Activated B cell treated with CpG ODN at 0.5 μM for 24 hours (primary cell): ENCODE measurements at regions not wholly inside any gene's neighbourhood (a gene's known extent, or its start where the extent isn't known, plus 50 kb on each side); places are given as distances from the start of the nearest gene placed in this dataset.

ENCODE experiments used
- ATAC-seq: fragments of 200-7000 bp; cut with Tn5 transposase; one replicate; pipeline ENCODE4 v1.10.0; 2021; ENCODE audit warnings: low read depth, mild to moderate bottlenecking, moderate library complexity
- CTCF ChIA-PET: fragments of 350-600 bp; sonication (Branson Sonifier 250); formaldehyde crosslinking; loops from one replicate; lab custom pipeline; 2021; ENCODE audit warnings: antibody characterized with exemption; lab: Charles Lee
- POLR2A ChIA-PET: fragments of 350-600 bp; sonication (Branson Sonifier 250); formaldehyde crosslinking; loops from one replicate; lab custom pipeline; 2021; ENCODE audit warnings: antibody characterized with exemption; lab: Charles Lee
- DNase-seq: peaks from one replicate; pipeline ENCODE4 v3.0.0; 2022
- H3K27ac Mint-ChIP-seq: one replicate; pipeline ENCODE4 v1.8.0; 2020; ENCODE audit warnings: mixed read lengths
- H3K27me3 Mint-ChIP-seq: one replicate; pipeline ENCODE4 v1.8.0; 2021; ENCODE audit warnings: mixed read lengths
- H3K36me3 Mint-ChIP-seq: one replicate; pipeline ENCODE4 v1.8.0; 2021; ENCODE audit warnings: low read depth, mixed read lengths
- H3K4me1 Mint-ChIP-seq: one replicate; pipeline ENCODE4 v1.8.0; 2021; ENCODE audit warnings: mixed read lengths
- H3K4me3 Mint-ChIP-seq: one replicate; pipeline ENCODE4 v1.8.0; 2020; ENCODE audit warnings: mild to moderate bottlenecking, mixed read lengths
- H3K9me3 Mint-ChIP-seq: one replicate; pipeline ENCODE4 v1.8.0; 2020; ENCODE audit warnings: mixed read lengths
- CTCF ChIP-seq: fragments of 200-600 bp; IDR thresholded peaks from one replicate; pipeline ENCODE4 v1.8.0; 2022; ENCODE audit warnings: antibody characterized with exemption, mild to moderate bottlenecking
- intact Hi-C: fragments of 100-400 bp; cut with micrococcal nuclease; formaldehyde crosslinking; loops from one replicate; pipeline ENCODE4 v1.15.1; 2024

- peaks cover 10% of the 10 kb centered on the region for H3K9me3 Mint-ChIP-seq
- intact Hi-C loops = no loop called here
- H3K4me3 Mint-ChIP-seq = no peak overlapping the region
- no peak overlapping the region for H3K27ac Mint-ChIP-seq
- H3K27me3 Mint-ChIP-seq = no peaks in the 10 kb centered on the region
- no peak for TF ChIP-seq CTCF
- no peak for ATAC-seq
- H3K36me3 Mint-ChIP-seq = no peaks in the 10 kb centered on the region
- CTCF ChIA-PET = no interaction called here
- no peaks in the 10 kb centered on the region for H3K4me1 Mint-ChIP-seq
- POLR2A ChIA-PET = no interaction called here
- no peak for DNase-seq
These were observed 529.9 kb upstream of the ROBO1 start for GRCh38 chr3:80297720-80298119.

GRCh38 chr3:80285388-80285787 lies 517.6 kb upstream of the ROBO1 start:
- H3K4me3 Mint-ChIP-seq = no peak overlapping the region
- intact Hi-C loops = no loop called here
- ChIA-PET POLR2A (no interaction called here), CTCF (no interaction called here)
- no peaks in the 10 kb centered on the region for H3K36me3 Mint-ChIP-seq
- H3K4me1 Mint-ChIP-seq = no peaks in the 10 kb centered on the region
- DNase-seq = no peak
- no peak overlapping the region for H3K27ac Mint-ChIP-seq
- no peak for ATAC-seq
- H3K9me3 Mint-ChIP-seq = peaks cover under 1% of the 10 kb centered on the region
- TF ChIP-seq CTCF = no peak
- H3K27me3 Mint-ChIP-seq = no peaks in the 10 kb centered on the region

- no peak for TF ChIP-seq CTCF
- CTCF ChIA-PET = no interaction called here
- Mint-ChIP-seq H3K4me3 (no peak overlapping the region), H3K27me3 (no peaks in the 10 kb centered on the region), H3K27ac (no peak overlapping the region), H3K9me3 (peaks cover 3% of the 10 kb centered on the region), H3K36me3 (no peaks in the 10 kb centered on the region), H3K4me1 (no peaks in the 10 kb centered on the region)
- no peak for ATAC-seq
- no peak for DNase-seq
- POLR2A ChIA-PET = no interaction called here
- intact Hi-C loops = no loop called here
These were observed 516.0 kb upstream of the ROBO1 start for GRCh38 chr3:80283783-80284182.

- Mint-ChIP-seq H3K36me3 (no peaks in the 10 kb centered on the region), H3K27me3 (no peaks in the 10 kb centered on the region), H3K4me3 (no peak overlapping the region), H3K27ac (no peak overlapping the region), H3K4me1 (no peaks in the 10 kb centered on the region), H3K9me3 (peaks cover 5% of the 10 kb centered on the region)
- DNase-seq (no peak), ATAC-seq (no peak)
- ChIA-PET CTCF (no interaction called here), POLR2A (no interaction called here)
- intact Hi-C loops = no loop called here
- no peak for TF ChIP-seq CTCF
These were observed 510.3 kb upstream of the ROBO1 start for GRCh38 chr3:80278056-80278455.

GRCh38 chr3:80275120-80275519 lies 507.3 kb upstream of the ROBO1 start:
- DNase-seq (no peak), ATAC-seq (no peak)
- Mint-ChIP-seq H3K9me3 (peaks cover 4% of the 10 kb centered on the region), H3K4me1 (no peaks in the 10 kb centered on the region), H3K36me3 (no peaks in the 10 kb centered on the region), H3K27ac (no peak overlapping the region), H3K27me3 (no peaks in the 10 kb centered on the region), H3K4me3 (no peak overlapping the region)
- POLR2A ChIA-PET = no interaction called here
- CTCF ChIA-PET = no interaction called here
- intact Hi-C loops = no loop called here
- no peak for TF ChIP-seq CTCF
